HG02623 (cell line): ENCODE measurements at regions not wholly inside any gene's neighbourhood (a gene's known extent, or its start where the extent isn't known, plus 50 kb on each side); places are given as distances from the start of the nearest gene placed in this dataset.

Experiments used
- ATAC-seq: cut with Tn5 transposase; IDR thresholded peaks from one replicate; pipeline ENCODE4 v1.9.1; 2021; ENCODE audit warnings: moderate library complexity; ENCODE audit not compliant: unreplicated experiment

GRCh38 chr10:3850999-3851937 is 66.3 kb upstream of the KLF6 start:
- ATAC-seq = peak; percentile 36

- no peak for ATAC-seq
Measured at GRCh38 chr10:3848775-3849635, 64.0 kb upstream of the KLF6 start.

- no peak for ATAC-seq
Measured at GRCh38 chr10:3848005-3848774, 63.2 kb upstream of the KLF6 start.

GRCh38 chr10:3846736-3847135 is 61.7 kb upstream of the KLF6 start:
- ATAC-seq = no peak

- ATAC-seq = no peak
Measured at GRCh38 chr10:3844491-3845025, 59.5 kb upstream of the KLF6 start.

- ATAC-seq = no peak
Measured at GRCh38 chr10:3838460-3839437, 53.7 kb upstream of the KLF6 start.

GRCh38 chr10:3837647-3838459 is 52.8 kb upstream of the KLF6 start:
- ATAC-seq = no peak

GRCh38 chr10:3836222-3836820 is 51.3 kb upstream of the KLF6 start:
- peak; percentile 44 for ATAC-seq

- ATAC-seq = no peak
Measured at GRCh38 chr10:3835770-3836169, 50.8 kb upstream of the KLF6 start.

GRCh38 chr10:3834947-3835346 is 49.9 kb upstream of the KLF6 start:
- ATAC-seq = no peak
